H1 (cell line): ENCODE measurements at regions not wholly inside any gene's neighbourhood (a gene's known extent, or its start where the extent isn't known, plus 50 kb on each side); places are given as distances from the start of the nearest gene placed in this dataset.

ENCODE experiments used
- CEBPB ChIP-seq: IDR thresholded peaks from 2 replicates; pipeline ENCODE4 v1.6.1; 2012; ENCODE audit warnings: low read depth, low read length
- CHD7 ChIP-seq: fragments of 300-600 bp; sonication (generic); IDR thresholded peaks from 2 replicates; pipeline ENCODE4 v1.7.1; 2012; ENCODE audit warnings: low read length, moderate library complexity, mild to moderate bottlenecking, inconsistent platforms; ENCODE audit not compliant: insufficient replicate concordance
- HDAC6 ChIP-seq: IDR thresholded peaks from one replicate; pipeline ENCODE4 v1.7.1; 2012; ENCODE audit warnings: low read depth, mild to moderate bottlenecking, inconsistent platforms, low read length, moderate library complexity
- POLR2A ChIP-seq, 2 experiments: IDR thresholded peaks; 1 replicate in 1 of 2; 2 replicates in 1 of 2; pipeline ENCODE4 v1.6.1; 2011; ENCODE audit warnings: low read depth in 2 of 2, low read length in 2 of 2, mild to moderate bottlenecking in 2 of 2; ENCODE audit errors: control extremely low read depth in 1 of 2
- RAD21 ChIP-seq, 2 experiments: IDR thresholded peaks in 1 of 2; conservative IDR thresholded peaks in 1 of 2; 2 replicates each; pipeline ENCODE4 v1.6.1; 2011; ENCODE audit warnings: low read depth in 2 of 2, low read length in 2 of 2, improper control_type of control experiment in 1 of 2, inconsistent platforms in 1 of 2, mild to moderate bottlenecking in 1 of 2, moderate library complexity in 1 of 2
- TF ChIP-seq, protein P1 (sequence below), 3 experiments: IDR thresholded peaks; 1 replicate in 2 of 3; 2 replicates in 1 of 3; pipeline versions ENCODE4 v1.5.1 to v1.6.1; 2011; ENCODE audit warnings: low read length in 3 of 3, mild to moderate bottlenecking in 3 of 3, inconsistent platforms in 2 of 3, low read depth in 1 of 3, moderate library complexity in 1 of 3; ENCODE audit not compliant: insufficient read depth in 1 of 3; ENCODE audit errors: control extremely low read depth in 1 of 3

DNA sequence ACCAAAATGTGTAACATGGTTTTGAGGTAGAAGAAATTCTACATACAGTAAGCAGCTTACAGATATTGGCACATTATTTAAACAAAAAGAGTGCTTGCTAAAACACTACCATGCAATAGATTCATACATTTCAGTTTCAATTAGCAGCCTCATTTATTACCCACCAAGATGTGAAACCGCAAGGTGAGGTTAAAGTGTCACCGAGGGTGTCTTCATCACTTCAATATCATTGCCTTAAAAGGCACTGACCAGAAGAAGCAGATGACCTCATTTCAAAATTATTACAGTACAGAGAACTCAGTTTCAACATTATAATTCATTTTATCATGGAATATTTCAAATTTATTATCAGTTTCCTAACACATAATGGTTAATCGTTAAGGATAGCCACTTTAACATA is 302.2 kb downstream of the ISL1 start:
- TF ChIP-seq, protein P1, sequence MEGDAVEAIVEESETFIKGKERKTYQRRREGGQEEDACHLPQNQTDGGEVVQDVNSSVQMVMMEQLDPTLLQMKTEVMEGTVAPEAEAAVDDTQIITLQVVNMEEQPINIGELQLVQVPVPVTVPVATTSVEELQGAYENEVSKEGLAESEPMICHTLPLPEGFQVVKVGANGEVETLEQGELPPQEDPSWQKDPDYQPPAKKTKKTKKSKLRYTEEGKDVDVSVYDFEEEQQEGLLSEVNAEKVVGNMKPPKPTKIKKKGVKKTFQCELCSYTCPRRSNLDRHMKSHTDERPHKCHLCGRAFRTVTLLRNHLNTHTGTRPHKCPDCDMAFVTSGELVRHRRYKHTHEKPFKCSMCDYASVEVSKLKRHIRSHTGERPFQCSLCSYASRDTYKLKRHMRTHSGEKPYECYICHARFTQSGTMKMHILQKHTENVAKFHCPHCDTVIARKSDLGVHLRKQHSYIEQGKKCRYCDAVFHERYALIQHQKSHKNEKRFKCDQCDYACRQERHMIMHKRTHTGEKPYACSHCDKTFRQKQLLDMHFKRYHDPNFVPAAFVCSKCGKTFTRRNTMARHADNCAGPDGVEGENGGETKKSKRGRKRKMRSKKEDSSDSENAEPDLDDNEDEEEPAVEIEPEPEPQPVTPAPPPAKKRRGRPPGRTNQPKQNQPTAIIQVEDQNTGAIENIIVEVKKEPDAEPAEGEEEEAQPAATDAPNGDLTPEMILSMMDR (IDR thresholded peaks at IDR 0.05; ENCODE audit: control extremely low read depth in 1 of 3, insufficient read depth in 1 of 3, low read depth in 1 of 3, low read length in 3 of 3): no peak
- no peak for TF ChIP-seq HDAC6
- no peak for TF ChIP-seq CEBPB
- no peak for TF ChIP-seq CHD7
- TF ChIP-seq RAD21 (IDR thresholded peaks at IDR 0.05 in 1 of 2, conservative IDR thresholded peaks at IDR 0.05 in 1 of 2; ENCODE audit: low read depth in 2 of 2, low read length in 2 of 2): no peak
- TF ChIP-seq POLR2A (IDR thresholded peaks at IDR 0.05; ENCODE audit: control extremely low read depth in 1 of 2, low read depth in 2 of 2, low read length in 2 of 2): no peak
